OCI-LY7 (cell line): ENCODE measurements at regions not wholly inside any gene's neighbourhood (a gene's known extent, or its start where the extent isn't known, plus 50 kb on each side); places are given as distances from the start of the nearest gene placed in this dataset.
"Not testable (repeated sequence)": the region's sequence is repeated elsewhere in the genome, so short reads cannot be mapped to it uniquely, and the experiment has no call there.

Source experiments
- EZH2phosphoT487 ChIP-seq: fragments of 200-600 bp; sonication (generic); IDR thresholded peaks from 2 replicates; pipeline ENCODE4 v1.6.1; 2018; ENCODE audit warnings: low read depth, borderline replicate concordance, mild to moderate bottlenecking, mixed run types, antibody characterized with exemption, low read length, moderate library complexity, mixed read lengths
- TF ChIP-seq, protein P1 (sequence below): fragments of 200-600 bp; sonication (generic); conservative IDR thresholded peaks from 2 replicates; pipeline ENCODE4 v1.5.1; 2014; ENCODE audit warnings: mild to moderate bottlenecking, antibody characterized with exemption, low read length, moderate library complexity, mixed read lengths

DNA sequence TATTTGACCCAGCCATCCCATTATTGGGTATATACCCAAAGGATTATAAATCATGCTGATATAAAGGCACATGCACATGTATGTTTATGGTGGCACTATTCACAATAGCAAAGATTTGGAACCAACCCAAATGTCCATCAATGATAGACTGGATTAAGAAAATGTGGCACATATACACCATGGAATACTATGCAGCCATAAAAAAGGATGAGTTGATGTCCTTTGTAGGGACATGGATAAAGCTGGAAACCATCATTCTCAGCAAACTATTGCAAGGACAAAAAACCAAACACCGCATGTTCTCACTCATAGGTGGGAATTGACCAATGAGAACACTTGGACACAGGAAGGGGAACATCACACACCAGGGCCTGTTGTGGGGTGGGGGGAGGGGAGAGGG, 147.3 kb upstream of the STK26 start:
- TF ChIP-seq, protein P1, sequence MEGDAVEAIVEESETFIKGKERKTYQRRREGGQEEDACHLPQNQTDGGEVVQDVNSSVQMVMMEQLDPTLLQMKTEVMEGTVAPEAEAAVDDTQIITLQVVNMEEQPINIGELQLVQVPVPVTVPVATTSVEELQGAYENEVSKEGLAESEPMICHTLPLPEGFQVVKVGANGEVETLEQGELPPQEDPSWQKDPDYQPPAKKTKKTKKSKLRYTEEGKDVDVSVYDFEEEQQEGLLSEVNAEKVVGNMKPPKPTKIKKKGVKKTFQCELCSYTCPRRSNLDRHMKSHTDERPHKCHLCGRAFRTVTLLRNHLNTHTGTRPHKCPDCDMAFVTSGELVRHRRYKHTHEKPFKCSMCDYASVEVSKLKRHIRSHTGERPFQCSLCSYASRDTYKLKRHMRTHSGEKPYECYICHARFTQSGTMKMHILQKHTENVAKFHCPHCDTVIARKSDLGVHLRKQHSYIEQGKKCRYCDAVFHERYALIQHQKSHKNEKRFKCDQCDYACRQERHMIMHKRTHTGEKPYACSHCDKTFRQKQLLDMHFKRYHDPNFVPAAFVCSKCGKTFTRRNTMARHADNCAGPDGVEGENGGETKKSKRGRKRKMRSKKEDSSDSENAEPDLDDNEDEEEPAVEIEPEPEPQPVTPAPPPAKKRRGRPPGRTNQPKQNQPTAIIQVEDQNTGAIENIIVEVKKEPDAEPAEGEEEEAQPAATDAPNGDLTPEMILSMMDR, result not testable (repeated sequence)
- not testable (repeated sequence) for TF ChIP-seq EZH2phosphoT487
